Nephron progenitor cell (in vitro differentiated cells): ENCODE measurements at regions not wholly inside any gene's neighbourhood (a gene's known extent, or its start where the extent isn't known, plus 50 kb on each side); places are given as distances from the start of the nearest gene placed in this dataset.
"Not testable (repeated sequence)": the region's sequence is repeated elsewhere in the genome, so short reads cannot be mapped to it uniquely, and the experiment has no call there.

Experiments used
- DNase-seq: peaks from one replicate; pipeline ENCODE4 v3.0.0; 2021
- H3K27ac Mint-ChIP-seq: 2 replicates; pipeline ENCODE4 v1.8.0; 2021; ENCODE audit warnings: mild to moderate bottlenecking, moderate library complexity, mixed read lengths
- H3K27me3 Mint-ChIP-seq: 2 replicates; pipeline ENCODE4 v1.8.0; 2021; ENCODE audit warnings: mild to moderate bottlenecking, low read depth, mixed read lengths; ENCODE audit not compliant: poor library complexity
- H3K36me3 Mint-ChIP-seq: 2 replicates; pipeline ENCODE4 v1.8.0; 2021; ENCODE audit warnings: low read depth, mixed read lengths
- H3K4me1 Mint-ChIP-seq: 2 replicates; pipeline ENCODE4 v1.8.0; 2021; ENCODE audit warnings: mixed read lengths
- H3K4me3 Mint-ChIP-seq: 2 replicates; pipeline ENCODE4 v1.8.0; 2021; ENCODE audit warnings: mild to moderate bottlenecking, moderate library complexity, mixed read lengths
- H3K9me3 Mint-ChIP-seq: 2 replicates; pipeline ENCODE4 v1.8.0; 2021; ENCODE audit warnings: mild to moderate bottlenecking, moderate library complexity, mixed read lengths
- TF ChIP-seq, protein P1 (sequence below): fragments of 200-600 bp; sonication (generic); IDR thresholded peaks from 2 replicates; pipeline ENCODE4 v1.5.0; 2021; ENCODE audit warnings: antibody characterized with exemption

DNA sequence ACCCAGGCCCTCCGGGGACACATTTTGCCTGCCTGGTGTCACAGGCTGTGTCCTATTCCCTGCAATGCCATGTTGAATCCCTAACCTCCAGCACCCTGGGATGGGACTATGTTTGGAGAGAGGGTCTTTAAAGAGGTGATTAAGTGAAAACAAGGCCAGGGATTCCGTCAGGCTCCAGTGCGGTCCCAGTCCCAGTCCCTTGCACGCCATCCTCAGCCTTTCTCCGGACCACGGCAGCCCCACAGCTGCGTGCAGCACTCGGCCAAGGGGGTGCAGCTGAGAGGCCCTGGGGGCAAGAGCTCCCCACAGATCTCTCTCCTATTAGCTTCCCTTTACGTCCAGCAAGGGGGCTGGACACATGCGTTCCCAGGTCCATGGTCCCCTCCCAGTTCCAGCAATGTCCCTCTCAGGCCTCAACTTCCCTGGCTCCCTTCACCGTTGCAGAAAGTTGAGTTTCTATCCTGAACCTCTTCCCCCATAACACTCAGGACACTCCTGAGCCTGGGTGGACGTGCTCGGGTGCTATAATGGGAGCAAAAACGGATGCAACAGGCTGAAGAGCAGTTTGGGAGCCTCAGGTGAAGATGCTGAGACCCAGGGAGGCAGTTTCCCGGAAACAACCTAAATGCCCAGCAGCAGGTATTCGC is 1422.7 kb downstream of the BRD1 start:
- no peak for DNase-seq
- H3K36me3 Mint-ChIP-seq = no peaks in the 10 kb centered on the region
- no peak overlapping the region for H3K27ac Mint-ChIP-seq
- H3K4me3 Mint-ChIP-seq = no peak overlapping the region
- no peaks in the 10 kb centered on the region for H3K4me1 Mint-ChIP-seq
- H3K9me3 Mint-ChIP-seq = no peaks in the 10 kb centered on the region
- H3K27me3 Mint-ChIP-seq = peaks cover 5% of the 10 kb centered on the region
- TF ChIP-seq, protein P1, sequence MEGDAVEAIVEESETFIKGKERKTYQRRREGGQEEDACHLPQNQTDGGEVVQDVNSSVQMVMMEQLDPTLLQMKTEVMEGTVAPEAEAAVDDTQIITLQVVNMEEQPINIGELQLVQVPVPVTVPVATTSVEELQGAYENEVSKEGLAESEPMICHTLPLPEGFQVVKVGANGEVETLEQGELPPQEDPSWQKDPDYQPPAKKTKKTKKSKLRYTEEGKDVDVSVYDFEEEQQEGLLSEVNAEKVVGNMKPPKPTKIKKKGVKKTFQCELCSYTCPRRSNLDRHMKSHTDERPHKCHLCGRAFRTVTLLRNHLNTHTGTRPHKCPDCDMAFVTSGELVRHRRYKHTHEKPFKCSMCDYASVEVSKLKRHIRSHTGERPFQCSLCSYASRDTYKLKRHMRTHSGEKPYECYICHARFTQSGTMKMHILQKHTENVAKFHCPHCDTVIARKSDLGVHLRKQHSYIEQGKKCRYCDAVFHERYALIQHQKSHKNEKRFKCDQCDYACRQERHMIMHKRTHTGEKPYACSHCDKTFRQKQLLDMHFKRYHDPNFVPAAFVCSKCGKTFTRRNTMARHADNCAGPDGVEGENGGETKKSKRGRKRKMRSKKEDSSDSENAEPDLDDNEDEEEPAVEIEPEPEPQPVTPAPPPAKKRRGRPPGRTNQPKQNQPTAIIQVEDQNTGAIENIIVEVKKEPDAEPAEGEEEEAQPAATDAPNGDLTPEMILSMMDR = no peak

DNA sequence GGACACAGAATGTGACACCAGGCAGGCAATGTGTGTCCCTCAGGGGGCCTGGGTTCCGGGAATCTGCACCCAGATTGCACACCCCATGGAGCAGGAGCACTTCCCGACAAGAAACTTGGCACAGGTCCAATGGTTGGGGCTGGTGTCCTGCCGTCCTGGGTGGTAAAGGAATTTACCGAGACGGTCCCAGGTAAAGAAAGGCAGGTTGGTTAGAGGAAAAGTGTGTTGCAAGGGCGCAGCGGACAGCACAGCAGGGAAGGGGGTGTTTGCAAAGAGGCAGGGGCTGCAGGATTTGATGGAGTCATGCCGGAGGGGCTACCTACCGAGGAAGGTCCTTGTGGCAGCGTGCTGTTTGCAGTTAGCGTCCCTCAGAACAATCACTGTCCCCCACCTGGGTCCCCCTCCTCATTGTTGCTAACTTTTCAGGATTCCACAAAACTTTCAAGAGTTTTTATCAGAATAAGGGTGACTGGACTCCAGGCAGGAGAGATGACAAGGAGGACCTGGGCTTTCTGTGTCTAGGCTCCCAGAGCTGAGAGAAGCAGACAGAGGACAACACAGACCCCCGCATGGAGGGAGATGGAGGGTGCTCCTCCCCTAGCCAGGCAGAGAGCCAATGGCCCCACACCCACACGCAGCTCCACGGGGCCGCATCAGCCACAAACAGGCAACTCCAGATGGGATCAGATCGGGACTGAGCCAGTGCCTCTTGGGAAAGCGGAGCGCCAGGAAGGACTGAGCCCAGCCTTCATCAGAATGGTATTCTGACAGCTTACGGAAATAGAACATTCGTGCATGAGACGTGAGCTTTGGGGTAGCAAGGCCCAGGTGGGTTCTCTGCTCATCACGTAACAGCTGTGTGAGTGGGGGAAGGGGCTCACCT is 1423.9 kb downstream of the BRD1 start:
- Mint-ChIP-seq H3K27ac (no peak overlapping the region), H3K27me3 (peaks cover 5% of the 10 kb centered on the region), H3K9me3 (no peaks in the 10 kb centered on the region), H3K4me3 (no peak overlapping the region), H3K36me3 (no peaks in the 10 kb centered on the region), H3K4me1 (no peaks in the 10 kb centered on the region)
- DNase-seq = no peak
- TF ChIP-seq, protein P1 = no peak

DNA sequence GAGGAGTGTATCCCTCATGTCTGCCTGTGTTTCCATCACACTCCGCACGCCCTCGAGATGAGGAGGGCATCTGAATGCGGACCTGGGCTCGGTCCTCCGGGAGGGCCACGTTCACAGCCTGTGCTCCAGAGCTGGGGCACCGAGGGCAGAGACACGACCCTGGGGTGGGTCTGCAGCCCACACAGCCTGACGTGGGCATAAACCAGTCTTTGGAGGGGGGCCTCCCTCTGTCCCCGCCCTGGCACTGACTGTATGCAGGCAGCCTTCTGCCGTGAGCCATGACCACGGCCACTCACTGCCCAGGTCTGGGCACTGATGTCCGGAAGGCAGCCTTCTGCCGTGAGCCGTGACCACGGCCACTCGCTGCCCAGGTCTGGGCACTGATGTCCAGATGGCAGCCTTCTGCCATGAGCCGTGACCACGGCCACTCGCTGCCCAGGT is 1425.1 kb downstream of the BRD1 start:
- Mint-ChIP-seq H3K9me3 (peaks cover 7% of the 10 kb centered on the region), H3K4me3 (no peak overlapping the region), H3K36me3 (no peaks in the 10 kb centered on the region)

DNA sequence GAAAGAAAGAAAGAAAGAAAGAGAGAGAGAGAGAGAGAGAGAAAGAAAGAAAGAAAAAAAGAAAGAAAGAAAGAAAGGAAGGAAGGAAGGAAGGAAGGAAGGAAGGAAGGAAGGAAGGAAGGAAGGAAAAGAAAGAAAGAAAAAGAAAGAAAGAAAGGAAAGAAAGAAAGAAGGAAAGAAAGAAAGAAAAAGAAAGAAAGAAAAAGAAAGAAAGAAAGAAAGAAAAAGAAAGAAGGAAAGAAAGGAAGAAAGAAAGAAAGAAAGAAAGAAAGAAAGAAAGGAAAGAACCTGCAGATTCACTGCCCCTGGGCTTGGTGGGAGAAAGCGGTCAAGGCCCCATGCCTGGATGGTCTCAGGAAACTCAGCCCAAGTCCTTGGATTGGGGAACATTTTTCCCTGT is 1426.2 kb downstream of the BRD1 start:
- H3K27ac Mint-ChIP-seq, H3K4me1 Mint-ChIP-seq, H3K27me3 Mint-ChIP-seq, DNase-seq, H3K9me3 Mint-ChIP-seq, H3K36me3 Mint-ChIP-seq, H3K4me3 Mint-ChIP-seq: not testable (repeated sequence)

More for the DNA sequence above, 1425.1 kb downstream of the BRD1 start:
- no peaks in the 10 kb centered on the region for H3K4me1 Mint-ChIP-seq
- DNase-seq = no peak
- TF ChIP-seq, protein P1 = no peak
- peaks cover 5% of the 10 kb centered on the region for H3K27me3 Mint-ChIP-seq
- no peak overlapping the region for H3K27ac Mint-ChIP-seq

DNA sequence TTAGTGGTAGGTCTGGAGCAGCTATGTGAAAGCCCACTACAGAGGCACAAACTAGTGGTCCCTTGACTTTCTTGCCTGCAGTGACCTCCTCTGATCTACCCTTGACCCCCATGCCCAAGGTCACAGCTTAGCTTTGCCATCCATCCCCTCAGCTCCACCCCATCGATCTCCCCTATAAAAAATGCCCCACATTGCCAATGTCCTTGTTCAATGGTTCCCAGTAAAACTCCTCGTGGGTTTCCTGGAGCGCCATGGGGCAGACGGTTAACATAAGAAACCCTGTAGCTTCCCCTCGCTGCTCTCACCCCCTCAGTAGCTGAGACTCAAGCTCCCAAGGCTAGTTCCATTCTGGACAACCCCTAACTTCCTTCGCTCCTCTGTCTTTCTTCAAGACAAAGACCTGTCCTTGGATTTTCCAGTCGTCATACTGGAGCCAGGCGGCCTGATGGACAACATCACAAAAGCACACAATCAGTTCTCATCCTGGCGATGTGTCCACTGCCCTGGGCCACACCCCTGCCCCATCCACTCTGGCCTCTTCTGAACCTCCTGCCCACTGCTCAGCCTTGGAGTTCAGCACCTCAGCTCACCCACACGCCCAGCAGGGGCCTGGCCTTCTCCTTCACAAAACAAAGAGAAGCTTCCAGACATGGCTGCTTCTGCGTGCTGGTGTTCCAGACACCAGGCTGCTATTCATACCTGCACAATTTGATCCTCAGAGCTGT is 1429.3 kb downstream of the BRD1 start:
- no peak for DNase-seq
- Mint-ChIP-seq H3K36me3 (no peaks in the 10 kb centered on the region), H3K27ac (no peak overlapping the region), H3K27me3 (peaks cover 3% of the 10 kb centered on the region), H3K4me3 (no peak overlapping the region), H3K9me3 (peaks cover 7% of the 10 kb centered on the region), H3K4me1 (no peaks in the 10 kb centered on the region)
- TF ChIP-seq, protein P1 = no peak

DNA sequence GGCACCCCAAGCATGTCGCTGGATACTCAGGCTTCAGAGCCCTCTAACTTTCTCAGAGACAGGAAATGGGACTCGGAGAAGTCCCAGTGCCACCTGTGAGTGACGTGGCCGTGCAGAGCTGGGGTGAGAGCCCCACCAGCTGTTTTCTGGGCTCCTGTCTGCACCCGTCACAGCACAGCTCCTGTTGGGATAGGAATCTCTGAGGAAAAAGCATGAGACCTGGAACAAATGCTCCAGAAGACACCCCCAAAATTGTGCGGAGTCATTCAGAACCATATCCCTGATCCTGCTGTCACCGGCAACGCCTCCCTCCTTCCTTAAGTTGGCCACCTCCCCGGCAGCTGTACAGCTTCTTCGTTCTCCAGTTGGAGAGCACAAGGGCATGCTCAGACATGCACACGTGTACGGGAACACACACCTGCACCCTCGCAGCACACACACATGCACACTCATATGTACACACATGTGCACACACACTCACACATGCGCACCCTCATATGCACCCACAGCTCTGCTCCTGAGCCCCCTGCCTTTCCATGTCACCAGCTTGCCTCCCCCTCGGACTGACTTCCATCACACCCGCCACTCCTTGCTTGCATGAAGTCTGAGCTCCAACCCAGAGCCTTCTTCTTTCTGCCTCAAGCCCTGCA is 1430.0 kb downstream of the BRD1 start:
- peaks cover 7% of the 10 kb centered on the region for H3K9me3 Mint-ChIP-seq

More for the DNA sequence above, 1430.0 kb downstream of the BRD1 start:
- H3K27me3 Mint-ChIP-seq = no peaks in the 10 kb centered on the region
- no peak for DNase-seq
- H3K4me1 Mint-ChIP-seq = no peaks in the 10 kb centered on the region
- no peak overlapping the region for H3K4me3 Mint-ChIP-seq
- no peak overlapping the region for H3K27ac Mint-ChIP-seq
- TF ChIP-seq, protein P1 = no peak
- no peaks in the 10 kb centered on the region for H3K36me3 Mint-ChIP-seq
